ENCODE measurements at regions not wholly inside any gene's neighbourhood (a gene's known extent, or its start where the extent isn't known, plus 50 kb on each side); places are given as distances from the start of the nearest gene placed in this dataset.

GRCh38 chr14:30252151-30252550, 306.8 kb upstream of the G2E3 start:
- no peak for DNase-seq
- no peaks in the 10 kb centered on the region for H3K9me3 ChIP-seq
- H3K36me3 ChIP-seq (ENCODE audit: low read depth, missing control alignments): no peaks in the 10 kb centered on the region
- intact Hi-C loops (cut with DNase I; ENCODE audit: low total_unique reads): no loop called here
- no peak overlapping the region for H3K4me3 ChIP-seq
- H3K27ac ChIP-seq: no peak overlapping the region
- H3K4me1 ChIP-seq: no peaks in the 10 kb centered on the region
- no peaks in the 10 kb centered on the region for H3K27me3 ChIP-seq
- WGBS, 2 donors: 75 to 76% methylated on average over 2 of the region's 2 CpGs
- no peak for TF ChIP-seq CTCF (IDR thresholded peaks at IDR 0.05)
- no peak for TF ChIP-seq POLR2A (IDR thresholded peaks at IDR 0.05)

DNA sequence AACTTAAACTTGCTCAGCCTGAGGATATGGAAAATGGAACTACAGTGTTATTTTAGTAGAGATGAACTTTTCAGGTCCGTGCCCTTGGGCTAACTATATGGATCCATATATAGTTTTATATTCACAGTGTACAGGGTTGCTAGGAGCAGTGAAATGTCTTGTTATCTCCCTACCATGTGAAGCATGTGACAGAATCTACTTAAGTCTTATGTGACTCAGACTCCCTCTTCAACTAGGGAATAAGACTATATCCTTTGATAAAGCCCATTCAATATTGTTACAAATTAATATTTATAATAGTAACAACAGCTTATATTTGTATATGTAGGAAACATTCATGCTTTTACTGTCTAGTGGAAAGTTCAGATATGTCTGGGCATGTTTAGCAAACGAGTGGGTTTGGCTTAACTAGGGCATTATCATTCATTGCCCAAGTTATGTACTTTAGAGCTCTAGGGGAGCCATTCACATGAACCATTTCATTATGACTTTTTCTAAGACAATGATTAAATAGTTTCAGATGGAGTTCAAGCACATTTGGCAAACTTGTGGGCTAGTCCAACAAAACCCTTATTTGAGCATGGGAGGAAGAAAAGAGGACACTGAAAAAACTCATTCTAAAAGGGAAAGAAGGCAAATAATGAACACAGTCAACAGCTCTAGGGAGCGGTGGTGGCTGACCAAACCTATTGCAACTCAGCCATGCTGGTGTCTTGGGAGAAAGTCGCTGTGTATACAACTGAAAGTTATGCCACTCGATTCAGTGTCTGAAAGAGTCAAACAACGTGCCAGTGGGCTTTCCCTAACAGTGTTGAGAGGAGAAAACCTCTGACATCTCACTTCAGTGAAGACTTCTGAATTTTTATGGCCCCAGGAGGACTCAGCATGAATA, 305.9 kb upstream of the G2E3 start:
- H3K27me3 ChIP-seq: no peaks in the 10 kb centered on the region
- H3K4me1 ChIP-seq: no peaks in the 10 kb centered on the region
- no peak overlapping the region for H3K27ac ChIP-seq
- H3K4me3 ChIP-seq: no peak overlapping the region
- no peak for DNase-seq
- H3K9me3 ChIP-seq: no peaks in the 10 kb centered on the region
- no peak for TF ChIP-seq POLR2A (IDR thresholded peaks at IDR 0.05)
- TF ChIP-seq CTCF (IDR thresholded peaks at IDR 0.05): no peak
- H3K36me3 ChIP-seq (ENCODE audit: low read depth, missing control alignments): no peaks in the 10 kb centered on the region
- WGBS, 2 donors: 84 to 88% methylated on average over 6 of the region's 6 CpGs
- intact Hi-C loops (cut with DNase I; ENCODE audit: low total_unique reads): no loop called here

- H3K36me3 ChIP-seq (ENCODE audit: low read depth, missing control alignments): no peaks in the 10 kb centered on the region
- H3K4me1 ChIP-seq: no peaks in the 10 kb centered on the region
- TF ChIP-seq POLR2A (IDR thresholded peaks at IDR 0.05) (no peak), CTCF (IDR thresholded peaks at IDR 0.05) (no peak)
- WGBS, 2 donors: 98 to 100% methylated on average over 2 of the region's 2 CpGs
- intact Hi-C loops (cut with DNase I; ENCODE audit: low total_unique reads): no loop called here
- no peak overlapping the region for H3K27ac ChIP-seq
- H3K9me3 ChIP-seq: no peaks in the 10 kb centered on the region
- no peak for DNase-seq
- no peak overlapping the region for H3K4me3 ChIP-seq
- H3K27me3 ChIP-seq: no peaks in the 10 kb centered on the region
Measured at GRCh38 chr14:30256627-30257026, 302.3 kb upstream of the G2E3 start.

DNA sequence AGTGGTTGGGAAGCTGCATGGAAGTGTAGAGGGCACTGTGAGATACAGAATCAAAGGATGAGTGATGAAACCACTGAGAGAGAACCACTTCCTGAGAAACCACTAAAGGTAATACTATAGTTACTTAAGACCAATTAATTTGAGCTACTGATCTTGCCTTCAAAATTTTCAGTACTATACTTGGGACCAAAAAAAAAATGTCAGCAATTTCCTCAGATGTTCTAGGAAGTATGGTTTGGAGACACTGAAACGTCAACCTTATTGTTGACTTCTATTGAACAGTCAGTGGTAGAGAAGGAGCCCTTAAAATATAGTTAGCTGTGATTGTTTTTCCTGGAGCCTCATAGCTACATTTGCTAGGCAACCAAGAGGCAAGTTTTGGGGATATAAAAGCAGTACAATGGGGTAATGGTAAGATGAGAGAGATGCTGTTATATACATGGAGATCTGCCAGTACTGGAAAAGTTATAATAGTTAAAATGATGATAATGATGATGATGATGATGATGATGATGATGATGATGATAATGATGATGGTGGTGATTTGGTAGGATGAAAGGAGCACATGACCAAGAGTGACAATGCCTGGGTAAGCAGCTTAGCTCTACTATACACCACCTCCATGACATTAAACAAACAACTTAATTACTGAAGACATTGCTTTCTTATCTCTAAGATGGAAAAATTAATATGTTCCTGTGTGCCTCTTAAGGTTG, 300.9 kb upstream of the G2E3 start:
- H3K4me3 ChIP-seq: no peak overlapping the region
- WGBS, 2 donors: 86 to 93% methylated on average over 1 of the region's 1 CpG
- intact Hi-C loops (cut with DNase I; ENCODE audit: low total_unique reads): no loop called here
- no peak overlapping the region for H3K27ac ChIP-seq
- no peaks in the 10 kb centered on the region for H3K4me1 ChIP-seq
- TF ChIP-seq POLR2A (IDR thresholded peaks at IDR 0.05) (no peak), CTCF (IDR thresholded peaks at IDR 0.05) (no peak)
- no peaks in the 10 kb centered on the region for H3K27me3 ChIP-seq
- no peak for DNase-seq
- no peaks in the 10 kb centered on the region for H3K9me3 ChIP-seq
- H3K36me3 ChIP-seq (ENCODE audit: low read depth, missing control alignments): no peaks in the 10 kb centered on the region
